GM21367 (cell line): ENCODE measurements at regions not wholly inside any gene's neighbourhood (a gene's known extent, or its start where the extent isn't known, plus 50 kb on each side); places are given as distances from the start of the nearest gene placed in this dataset.

Source experiments
- ATAC-seq: cut with Tn5 transposase; IDR thresholded peaks from one replicate; pipeline ENCODE4 v1.9.1; 2021; ENCODE audit not compliant: unreplicated experiment

- no peak for ATAC-seq
Measured at GRCh38 chr14:87879389-87879788, 113.6 kb downstream of the GALC start.

- no peak for ATAC-seq
Measured at GRCh38 chr14:87878959-87879358, 114.0 kb downstream of the GALC start.

DNA sequence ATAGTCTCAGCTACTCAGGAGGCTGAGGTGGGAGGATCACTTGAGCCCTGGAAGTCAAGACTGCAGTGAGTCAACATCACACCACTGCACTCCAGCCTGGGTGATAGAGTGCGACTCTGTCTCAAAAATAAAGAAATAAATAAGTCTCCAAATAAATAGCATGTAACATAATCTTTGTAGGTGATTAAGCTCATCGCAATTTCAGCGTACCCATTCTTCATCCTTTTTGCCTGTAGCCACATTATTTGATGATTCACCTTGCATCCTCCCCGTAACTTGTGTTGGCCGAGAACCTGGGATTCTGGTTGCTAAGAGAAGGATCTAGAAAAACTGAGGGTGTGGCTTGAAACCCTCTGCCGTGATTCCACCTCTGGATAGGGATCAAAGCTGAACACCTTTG lies 115.1 kb downstream of the GALC start:
- ATAC-seq, result no peak

GRCh38 chr14:87874676-87875075 lies 118.3 kb downstream of the GALC start:
- no peak for ATAC-seq

GRCh38 chr14:87873741-87874140 lies 119.2 kb downstream of the GALC start:
- no peak for ATAC-seq

- no peak for ATAC-seq
Measured at GRCh38 chr14:87869619-87870583, 123.1 kb downstream of the GALC start.

GRCh38 chr14:87868920-87869319 lies 124.1 kb downstream of the GALC start:
- no peak for ATAC-seq

GRCh38 chr14:87866116-87866515 lies 126.9 kb downstream of the GALC start:
- ATAC-seq, result no peak

GRCh38 chr14:87864356-87865270 lies 128.4 kb downstream of the GALC start:
- no peak for ATAC-seq

DNA sequence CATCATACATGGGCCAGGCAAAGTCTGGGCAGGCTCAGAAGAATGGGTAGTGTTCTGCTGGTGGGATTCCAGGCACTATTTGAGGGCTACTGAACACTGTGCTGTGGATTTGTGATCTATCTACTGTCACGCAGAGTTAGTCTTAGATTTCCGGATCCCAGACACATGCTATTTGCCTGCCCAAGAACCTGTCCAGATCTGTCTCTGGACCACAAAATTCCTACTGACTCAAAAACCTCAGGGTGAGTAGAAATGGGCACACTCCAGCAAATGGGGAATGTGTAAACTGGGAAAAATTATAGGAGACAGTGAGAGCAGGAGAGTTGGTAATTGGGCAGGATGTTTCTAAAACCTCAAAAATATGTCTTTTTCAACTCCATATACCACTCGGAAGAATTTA lies 129.9 kb downstream of the GALC start:
- ATAC-seq, result no peak

- ATAC-seq, result no peak
Measured at GRCh38 chr14:87852107-87852506, 140.9 kb downstream of the GALC start.

DNA sequence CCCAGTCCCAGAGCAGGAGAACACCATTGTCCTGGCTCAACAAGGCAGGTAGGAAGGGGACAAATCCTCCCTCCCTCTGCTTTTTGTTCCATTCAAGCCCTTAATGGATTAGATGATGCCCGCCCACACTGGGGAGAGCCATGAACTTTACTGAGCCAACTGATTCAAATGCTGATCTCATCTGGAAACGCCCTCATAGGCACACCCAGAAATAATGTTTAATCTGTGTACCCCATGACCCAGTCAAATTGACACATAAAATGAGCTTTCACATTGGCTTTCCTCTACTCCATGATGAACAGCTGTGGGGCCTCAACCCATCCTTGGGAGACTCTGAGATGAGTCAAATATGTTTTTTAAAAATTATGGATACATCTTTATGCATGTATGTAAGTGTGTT lies 141.8 kb downstream of the GALC start:
- ATAC-seq, result no peak

DNA sequence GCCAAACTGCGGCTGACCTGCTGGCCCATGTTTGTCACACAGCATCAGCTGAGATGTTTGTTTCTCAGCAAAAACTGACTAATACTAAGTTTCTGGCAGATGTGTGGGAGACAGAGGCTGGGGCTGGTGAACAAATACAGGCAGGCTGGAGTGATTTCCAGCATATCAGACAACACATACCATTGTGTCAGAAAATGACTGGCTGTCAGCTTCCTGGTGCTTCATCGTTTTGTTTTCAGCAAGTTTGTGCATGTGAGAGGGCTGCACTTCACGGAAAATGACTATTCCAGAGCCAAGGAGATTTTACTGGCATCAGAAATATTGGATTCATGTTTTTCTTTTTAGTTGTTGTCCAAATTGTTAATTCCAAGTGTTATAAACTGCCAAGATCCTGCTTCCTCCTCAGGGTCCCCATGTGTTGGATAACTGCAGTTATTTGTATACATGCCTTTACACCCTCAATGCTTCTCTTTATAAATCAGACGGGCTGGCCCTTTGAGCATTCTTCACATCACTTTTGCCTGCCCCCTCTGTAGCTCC lies 145.7 kb downstream of the GALC start:
- ATAC-seq, result no peak

GRCh38 chr14:87840906-87841305 lies 152.1 kb downstream of the GALC start:
- ATAC-seq, result no peak

- no peak for ATAC-seq
Measured at GRCh38 chr14:87838931-87839330, 154.1 kb downstream of the GALC start.

DNA sequence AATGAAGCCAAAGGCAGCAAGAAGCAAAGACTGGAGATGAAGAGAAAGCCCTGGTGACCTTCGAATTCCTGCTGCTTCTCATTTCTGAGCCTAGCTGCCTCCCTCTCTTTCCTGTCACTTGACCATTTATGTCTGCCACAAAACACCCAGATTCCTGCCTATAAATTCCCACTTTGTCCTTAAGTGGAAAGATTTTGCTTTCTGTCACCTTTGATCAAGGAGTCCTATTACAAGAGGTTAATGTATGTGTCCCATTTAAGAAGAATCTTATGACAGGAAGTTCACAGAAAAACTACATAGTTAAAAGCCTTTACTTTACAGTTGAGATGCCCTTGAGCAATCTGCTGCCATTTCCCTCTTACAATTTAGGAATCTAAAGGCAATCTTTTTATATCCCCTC lies 155.7 kb downstream of the GALC start:
- no peak for ATAC-seq

- ATAC-seq, result no peak
Measured at GRCh38 chr14:87834594-87834993, 158.4 kb downstream of the GALC start.

DNA sequence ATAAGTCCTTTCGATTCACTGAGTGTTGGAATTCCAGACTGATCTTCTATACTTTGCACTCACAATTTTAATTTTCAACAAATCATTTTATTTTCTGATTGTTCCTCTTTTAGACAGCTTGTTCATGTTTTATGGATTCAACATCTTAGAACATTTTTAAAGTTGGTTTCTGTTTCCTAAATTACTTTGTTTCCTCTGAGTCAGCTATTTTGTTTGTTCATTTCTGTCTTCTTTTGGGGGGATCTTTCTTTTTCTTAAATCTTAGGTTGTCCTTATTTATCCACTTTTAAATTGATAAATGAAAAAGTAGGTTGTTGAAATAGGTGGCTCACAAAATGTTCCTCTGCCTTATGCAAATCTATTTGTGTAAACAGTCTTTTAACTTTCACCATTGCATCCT lies 160.0 kb downstream of the GALC start:
- no peak for ATAC-seq

DNA sequence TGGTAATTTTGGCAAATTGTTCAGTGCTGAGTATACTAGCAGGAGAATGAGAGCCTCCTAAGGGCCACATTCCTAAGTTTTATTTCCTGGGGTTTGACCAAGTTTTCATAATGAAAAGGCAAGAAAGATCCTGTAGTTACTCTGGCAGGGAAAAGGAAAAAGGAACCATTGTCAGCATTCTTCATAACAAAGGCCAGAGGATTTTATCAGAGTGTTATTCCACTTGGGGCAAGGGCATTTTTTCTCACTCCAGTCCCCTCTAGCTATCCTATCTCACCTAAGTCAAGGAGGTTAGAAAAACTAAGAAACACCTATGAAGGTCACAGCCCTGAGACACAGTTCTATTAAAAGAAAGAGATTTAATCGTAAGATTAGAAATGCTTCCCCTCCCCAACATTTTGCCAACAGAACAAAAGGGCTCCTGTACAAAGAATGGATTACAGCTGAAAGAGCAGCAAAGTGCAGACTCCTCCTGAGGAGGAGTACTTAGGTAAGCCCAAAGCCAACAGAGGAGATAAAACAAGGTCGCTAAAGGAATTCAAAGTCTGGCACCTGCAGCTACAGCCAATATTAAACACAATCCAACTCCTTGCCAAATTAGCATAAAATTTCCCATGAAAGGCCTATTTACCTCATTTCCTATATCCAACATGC lies 162.4 kb downstream of the GALC start:
- ATAC-seq, result no peak

- no peak for ATAC-seq
Measured at GRCh38 chr14:87829543-87829942, 163.4 kb downstream of the GALC start.

DNA sequence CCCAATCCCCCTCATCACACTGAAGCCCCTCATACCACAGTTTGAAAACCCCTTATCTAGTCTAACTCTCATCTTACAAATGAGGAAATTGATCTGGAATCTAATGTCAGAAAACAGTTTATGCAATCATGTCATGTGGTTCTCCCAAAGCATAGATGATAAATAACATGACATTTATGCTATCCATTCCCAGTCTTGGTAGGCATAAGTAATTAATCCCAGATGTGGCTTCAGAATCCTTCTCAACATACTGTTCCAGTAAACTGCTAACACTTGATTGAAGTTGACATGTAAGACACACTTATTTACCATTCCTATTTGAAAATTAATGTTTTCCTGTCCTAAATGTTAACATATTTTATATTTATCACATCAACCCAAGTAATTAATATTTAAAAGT lies 168.7 kb downstream of the GALC start:
- no peak for ATAC-seq
